Ascending aorta (tissue), 2 donors: ENCODE measurements at regions not wholly inside any gene's neighbourhood (a gene's known extent, or its start where the extent isn't known, plus 50 kb on each side); places are given as distances from the start of the nearest gene placed in this dataset.

Source experiments
- DNase-seq, 2 donors: peaks; one replicate each; pipeline ENCODE4 v3.0.0-alpha.2; 2019; ENCODE audit warnings: low spot score in 2 of 2
- H3K27ac ChIP-seq, 2 donors: fragments of 200-600 bp; sonication (generic); one replicate each; pipeline ENCODE4 v1.5.1; 2016 to 2017; ENCODE audit warnings: mild to moderate bottlenecking in 1 of 2
- H3K27me3 ChIP-seq: fragments of 200-600 bp; sonication (generic); one replicate; pipeline ENCODE4 v1.5.1; 2017
- H3K36me3 ChIP-seq, 2 donors: fragments of 200-600 bp; sonication (generic); one replicate each; pipeline ENCODE4 v1.5.1; 2016
- H3K4me1 ChIP-seq, 2 donors: fragments of 200-600 bp; sonication (generic); one replicate each; pipeline ENCODE4 v1.5.1; 2016 to 2017; ENCODE audit warnings: mild to moderate bottlenecking in 1 of 2
- H3K4me3 ChIP-seq, 2 donors: fragments of 200-600 bp; sonication (generic); one replicate each; pipeline ENCODE4 v1.5.1; 2016 to 2017; ENCODE audit warnings: mild to moderate bottlenecking in 1 of 2
- H3K9me3 ChIP-seq, 2 donors: fragments of 200-600 bp; sonication (generic); one replicate each; pipeline ENCODE4 v1.5.1; 2016
- CTCF ChIP-seq, 3 experiments: fragments of 200-600 bp in 2 of 3; fragments of 450-650 bp in 1 of 3; sonication (generic) in 2 of 3; IDR thresholded peaks; one replicate each; pipeline ENCODE4 v1.5.1; 2016 to 2019; ENCODE audit warnings: antibody characterized with exemption in 3 of 3, mild to moderate bottlenecking in 1 of 3, moderate library complexity in 1 of 3
- intact Hi-C: fragments of 100-400 bp; cut with DNase I; formaldehyde crosslinking; loops from one replicate; pipeline ENCODE4 v1.15.1; 2023

- TF ChIP-seq CTCF (IDR thresholded peaks at IDR 0.05) = no peak
- Histone ChIP-seq H3K9me3 (no peaks in the 10 kb centered on the region), H3K4me3 (no peak overlapping the region), H3K27me3 (no peaks in the 10 kb centered on the region), H3K36me3 (no peaks in the 10 kb centered on the region), H3K27ac (no peak overlapping the region), H3K4me1 (no peaks in the 10 kb centered on the region)
- DNase-seq = no peak
- intact Hi-C loops = no loop called here
These were observed 140.9 kb downstream of the UTP18 start for GRCh38 chr17:51401279-51401678.

DNA sequence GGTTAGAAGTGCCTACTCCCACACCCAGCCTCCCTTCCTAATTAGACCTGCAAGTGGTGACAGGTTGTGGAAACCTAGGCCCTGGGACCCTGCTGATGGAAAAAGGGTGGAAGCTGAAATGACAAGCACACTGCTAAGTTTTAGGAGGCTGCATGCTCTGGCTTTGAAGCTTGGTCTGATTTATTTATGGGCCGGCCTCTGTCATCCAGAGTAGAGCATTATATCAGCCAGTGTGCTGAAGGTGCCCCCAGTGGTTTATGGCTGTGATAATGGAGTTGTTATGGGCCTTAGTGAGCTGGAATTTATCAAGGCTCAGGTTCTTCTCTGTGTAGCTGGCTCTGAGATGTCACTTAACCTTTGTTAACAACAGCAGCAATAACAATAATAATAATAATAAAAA, 142.6 kb downstream of the UTP18 start:
- Histone ChIP-seq H3K4me3 (no peak overlapping the region), H3K9me3 (no peaks in the 10 kb centered on the region), H3K27me3 (no peaks in the 10 kb centered on the region), H3K36me3 (no peaks in the 10 kb centered on the region), H3K27ac (no peak overlapping the region), H3K4me1 (no peaks in the 10 kb centered on the region)
- no peak for TF ChIP-seq CTCF (IDR thresholded peaks at IDR 0.05)
- intact Hi-C loops = no loop called here
- no peak for DNase-seq

- TF ChIP-seq CTCF (IDR thresholded peaks at IDR 0.05) = no peak
- intact Hi-C loops = no loop called here
- Histone ChIP-seq H3K4me1 (no peaks in the 10 kb centered on the region), H3K27me3 (no peaks in the 10 kb centered on the region), H3K9me3 (no peaks in the 10 kb centered on the region), H3K36me3 (no peaks in the 10 kb centered on the region), H3K4me3 (no peak overlapping the region), H3K27ac (no peak overlapping the region)
- no peak for DNase-seq
These were observed 147.2 kb downstream of the UTP18 start for GRCh38 chr17:51407576-51407975.

DNA sequence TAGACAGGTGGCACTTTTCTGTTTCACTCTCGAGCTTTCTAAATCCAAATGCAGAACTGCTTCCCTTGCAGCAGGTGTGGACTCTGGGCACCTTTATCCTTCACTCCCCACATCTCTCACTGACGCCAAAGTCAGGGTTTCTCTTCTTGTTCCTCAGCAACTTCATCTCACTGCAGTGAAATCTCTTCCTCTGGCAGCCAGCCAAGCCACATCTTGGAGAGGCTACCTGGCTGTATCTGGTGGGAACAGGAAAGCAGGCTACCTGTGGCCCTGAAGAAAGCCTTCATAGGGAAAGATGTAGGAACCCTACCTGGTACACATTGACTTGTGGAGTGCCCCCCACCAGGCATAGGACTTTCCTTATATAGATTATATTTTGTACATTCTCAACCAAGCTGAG, 159.1 kb downstream of the UTP18 start:
- intact Hi-C loops = no loop called here
- no peak overlapping the region for H3K4me3 ChIP-seq
- TF ChIP-seq CTCF (IDR thresholded peaks at IDR 0.05) = no peak
- no peaks in the 10 kb centered on the region for H3K4me1 ChIP-seq
- H3K27me3 ChIP-seq = no peaks in the 10 kb centered on the region
- H3K27ac ChIP-seq = no peak overlapping the region
- DNase-seq = no peak
- no peaks in the 10 kb centered on the region for H3K9me3 ChIP-seq
- no peaks in the 10 kb centered on the region for H3K36me3 ChIP-seq

DNA sequence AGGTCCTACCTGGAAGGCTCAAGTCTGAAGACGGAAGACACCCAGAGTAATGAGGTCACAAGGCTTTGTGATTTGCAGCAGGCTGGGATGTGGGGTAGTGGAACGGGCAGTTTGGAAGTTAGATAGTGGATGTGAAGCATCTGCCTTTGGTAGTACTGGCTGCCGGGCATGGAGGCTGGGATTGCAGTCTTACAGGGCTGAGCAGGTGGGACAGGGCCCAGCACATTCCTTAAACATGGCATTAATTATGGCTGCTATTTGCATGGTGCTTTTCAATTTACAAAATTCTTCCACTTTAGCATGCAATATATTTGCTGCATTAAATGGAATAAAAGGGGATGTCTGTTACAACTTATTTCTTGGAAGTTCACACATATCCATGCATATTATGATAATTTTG, 161.2 kb downstream of the UTP18 start:
- Histone ChIP-seq H3K9me3 (no peaks in the 10 kb centered on the region), H3K27me3 (no peaks in the 10 kb centered on the region), H3K4me3 (no peak overlapping the region), H3K36me3 (no peaks in the 10 kb centered on the region), H3K27ac (no peak overlapping the region), H3K4me1 (no peaks in the 10 kb centered on the region)
- no peak for TF ChIP-seq CTCF (IDR thresholded peaks at IDR 0.05)
- no peak for DNase-seq
- intact Hi-C loops = no loop called here

DNA sequence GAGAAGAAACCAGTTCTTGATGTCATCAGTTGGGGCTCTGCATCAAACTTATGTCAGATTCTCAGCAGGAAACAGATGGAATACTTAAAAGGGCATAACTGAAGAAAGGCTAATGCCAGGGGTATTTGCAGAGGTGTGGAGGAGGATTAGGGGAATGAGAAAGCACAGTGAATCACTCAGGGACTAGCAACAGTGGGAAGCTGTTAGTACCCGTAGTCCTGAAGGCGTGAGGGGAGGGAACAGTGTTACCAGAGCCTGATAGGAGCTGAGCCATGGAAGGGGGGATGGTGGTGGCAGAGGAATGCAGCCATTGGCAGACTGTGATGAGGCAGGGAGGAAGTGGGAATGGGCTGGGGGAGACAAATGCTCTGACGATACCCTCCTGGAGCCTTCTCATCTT, 162.3 kb downstream of the UTP18 start:
- Histone ChIP-seq H3K4me1 (no peaks in the 10 kb centered on the region), H3K9me3 (no peaks in the 10 kb centered on the region), H3K36me3 (no peaks in the 10 kb centered on the region), H3K4me3 (no peak overlapping the region), H3K27ac (no peak overlapping the region), H3K27me3 (no peaks in the 10 kb centered on the region)
- DNase-seq = no peak
- intact Hi-C loops = no loop called here
- no peak for TF ChIP-seq CTCF (IDR thresholded peaks at IDR 0.05)
